Astrocyte (in vitro differentiated cells and primary cell): ENCODE measurements at regions not wholly inside any gene's neighbourhood (a gene's known extent, or its start where the extent isn't known, plus 50 kb on each side); places are given as distances from the start of the nearest gene placed in this dataset.

Experiments used
- CTCF ChIP-seq: IDR thresholded peaks from 2 replicates; pipeline ENCODE4 v1.5.1; 2011; ENCODE audit warnings: low read depth, mild to moderate bottlenecking, inconsistent platforms, low read length, moderate library complexity; ENCODE audit not compliant: insufficient read depth
- EZH2 ChIP-seq: IDR thresholded peaks from 2 replicates; pipeline ENCODE4 v1.6.1; 2012; ENCODE audit warnings: mild to moderate bottlenecking, low read length, inconsistent platforms; ENCODE audit not compliant: insufficient read depth

- TF ChIP-seq CTCF: no peak
- TF ChIP-seq EZH2: no peak
These were observed 217.9 kb downstream of the CTH start for GRCh38 chr1:70628973-70629372.
